Common myeloid progenitor, CD34-positive (primary cell): ENCODE measurements at regions not wholly inside any gene's neighbourhood (a gene's known extent, or its start where the extent isn't known, plus 50 kb on each side); places are given as distances from the start of the nearest gene placed in this dataset.
A peak's percentile ranks its signal among the peaks of the same experiment; 100 is the strongest.

Source experiments
- CTCF ChIA-PET: fragments of 350-600 bp; sonication (Branson Sonifier 250); formaldehyde crosslinking; loops from one replicate; lab custom pipeline; 2021; ENCODE audit warnings: antibody characterized with exemption; lab: Charles Lee
- POLR2A ChIA-PET: fragments of 350-600 bp; sonication (Branson Sonifier 250); formaldehyde crosslinking; loops from one replicate; lab custom pipeline; 2021; ENCODE audit warnings: antibody characterized with exemption; lab: Charles Lee
- DNase-seq, 3 donors: peaks; one replicate each; pipeline versions ENCODE4 v3.0.0 to v3.0.0-alpha.2; 2013
- H3K27ac ChIP-seq, 2 experiments: 1 replicate in 1 of 2; 2 replicates in 1 of 2; pipeline ENCODE4 v1.7.0; 2013; ENCODE audit warnings: inconsistent platforms in 2 of 2, low read length in 2 of 2, mild to moderate bottlenecking in 2 of 2, low read depth in 1 of 2, moderate library complexity in 1 of 2; ENCODE audit not compliant: severe bottlenecking in 2 of 2, insufficient read depth in 1 of 2, poor library complexity in 1 of 2
- H3K27me3 ChIP-seq, 5 experiments: replicated peaks in 2 of 5; 1 replicate in 3 of 5; 2 replicates in 2 of 5; pipeline versions ENCODE4 v1.6.1 to v1.7.0; 2013; ENCODE audit warnings: low read length in 4 of 5, mild to moderate bottlenecking in 2 of 5, moderate library complexity in 2 of 5, inconsistent platforms in 1 of 5; ENCODE audit not compliant: insufficient read depth in 5 of 5, control insufficient read depth in 4 of 5
- H3K36me3 ChIP-seq, 4 experiments: 1 replicate in 2 of 4; 2 replicates in 2 of 4; pipeline versions ENCODE4 v1.6.1 to v1.7.0; 2013; ENCODE audit warnings: low read length in 3 of 4, control low read depth in 1 of 4, mild to moderate bottlenecking in 1 of 4; ENCODE audit not compliant: control insufficient read depth in 4 of 4, insufficient read depth in 4 of 4
- H3K4me1 ChIP-seq, 4 experiments: 1 replicate in 3 of 4; 2 replicates in 1 of 4; pipeline versions ENCODE4 v1.6.1 to v1.7.1; 2013; ENCODE audit warnings: low read length in 3 of 4, mild to moderate bottlenecking in 3 of 4, control low read depth in 1 of 4, inconsistent platforms in 1 of 4, moderate library complexity in 1 of 4; ENCODE audit not compliant: control insufficient read depth in 4 of 4, insufficient read depth in 4 of 4; ENCODE audit errors: control extremely low read depth in 1 of 4
- H3K4me3 ChIP-seq, 7 experiments: 1 replicate in 4 of 7; 2 replicates in 3 of 7; pipeline versions ENCODE4 v1.5.1 to v1.7.0; 2013; ENCODE audit warnings: mild to moderate bottlenecking in 7 of 7, low read length in 6 of 7, moderate library complexity in 6 of 7, inconsistent platforms in 2 of 7, low read depth in 2 of 7, control low read depth in 1 of 7; ENCODE audit not compliant: insufficient read depth in 4 of 7, control insufficient read depth in 1 of 7; ENCODE audit errors: extremely low read depth in 1 of 7
- H3K9me3 ChIP-seq, 5 experiments: 1 replicate in 4 of 5; 2 replicates in 1 of 5; pipeline versions ENCODE4 v1.6.1 to v1.7.1; 2013; ENCODE audit warnings: low read length in 4 of 5, mild to moderate bottlenecking in 2 of 5, inconsistent platforms in 1 of 5, low read depth in 1 of 5, moderate library complexity in 1 of 5; ENCODE audit not compliant: control insufficient read depth in 4 of 5, insufficient read depth in 2 of 5; ENCODE audit errors: control extremely low read depth in 1 of 5
- WGBS: methylation state at CpG from one replicate; pipeline ENCODE4 v1.1.5; 2013; ENCODE audit not compliant: insufficient coverage; 5-methylcytosine and 5-hydroxymethylcytosine counted together

- 90% methylated on average over 5 of the region's 7 CpGs for WGBS
- Histone ChIP-seq H3K4me1 (peaks cover 0 to 9% (median 2%) of the 10 kb centered on the region in 4 experiments), H3K36me3 (no peaks in the 10 kb centered on the region), H3K9me3 (no peaks in the 10 kb centered on the region), H3K27ac (no peak overlapping the region), H3K27me3 (no peaks in the 10 kb centered on the region), H3K4me3 (no peak overlapping the region)
- DNase-seq, result no peak
- POLR2A ChIA-PET, result no interaction called here
- CTCF ChIA-PET, result no interaction called here
Observed at GRCh38 chr18:22734791-22735627, 198.1 kb upstream of the RBBP8 start.

DNA sequence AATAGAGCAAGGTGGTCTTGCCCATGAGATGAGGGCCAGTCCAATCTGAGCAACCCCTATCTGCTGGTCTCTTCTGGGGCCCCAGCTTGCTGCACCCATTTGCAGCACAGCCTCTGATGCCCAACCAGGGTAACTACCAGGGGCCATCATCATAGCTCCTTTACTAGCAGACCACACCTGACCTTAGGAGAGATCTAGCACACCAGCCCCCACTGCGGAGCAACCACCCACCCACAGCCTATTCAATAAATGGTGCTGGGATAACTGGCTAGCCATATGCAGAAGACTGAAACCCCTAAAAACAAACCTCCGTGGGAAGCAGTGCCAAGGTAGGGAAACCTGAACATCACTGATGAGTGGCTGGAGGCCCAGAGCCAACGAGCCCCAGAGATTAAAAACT, 196.1 kb upstream of the RBBP8 start:
- peaks cover 0 to 10% (median under 1%) of the 10 kb centered on the region in 4 experiments for H3K4me1 ChIP-seq
- ChIA-PET CTCF (interaction anchor here (1.0 kb wide), 1 partner anchor 10 kb away, joined by 3 read pairs; no protein-coding TSS in a partner anchor), POLR2A (no interaction called here)
- no peaks in the 10 kb centered on the region for H3K36me3 ChIP-seq
- H3K27ac ChIP-seq, result no peak overlapping the region
- no peak overlapping the region for H3K4me3 ChIP-seq
- H3K9me3 ChIP-seq, result no peaks in the 10 kb centered on the region
- DNase-seq, result no peak
- no peaks in the 10 kb centered on the region for H3K27me3 ChIP-seq
- WGBS, result 94% methylated on average over 2 of the region's 3 CpGs

DNA sequence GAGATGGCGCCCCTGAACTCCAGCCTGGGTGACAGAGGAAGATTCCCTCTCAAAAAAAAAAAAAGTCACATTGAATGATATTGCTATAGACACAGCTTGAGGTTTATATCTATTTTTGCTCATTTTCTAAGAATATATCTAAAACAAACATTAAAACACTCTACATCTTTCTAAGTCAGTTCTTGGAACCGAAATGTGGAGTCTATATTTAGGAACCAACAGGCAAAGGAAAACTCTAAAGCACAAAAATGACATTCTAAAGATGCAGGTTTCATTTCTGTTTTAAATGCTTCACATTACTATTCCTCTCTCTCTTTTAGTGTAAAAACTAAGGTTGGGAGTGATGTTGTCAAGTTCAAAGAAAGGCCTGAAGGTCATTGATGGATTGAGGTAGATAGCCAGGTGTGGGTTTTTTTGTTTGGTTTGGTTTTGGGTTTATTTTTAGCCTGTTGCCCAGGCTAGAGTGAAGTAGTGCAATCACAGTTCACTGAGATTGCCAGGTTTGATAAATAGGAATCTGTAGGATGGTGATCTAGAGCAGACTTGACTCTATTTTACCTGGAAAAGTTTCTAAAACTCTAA, 194.0 kb upstream of the RBBP8 start:
- DNase-seq, result no peak
- no CpG with 5 or more reads among the region's 2 CpGs for WGBS
- no peaks in the 10 kb centered on the region for H3K27me3 ChIP-seq
- no peaks in the 10 kb centered on the region for H3K9me3 ChIP-seq
- H3K36me3 ChIP-seq, result no peaks in the 10 kb centered on the region
- peaks cover 0 to 10% (median under 1%) of the 10 kb centered on the region in 4 experiments for H3K4me1 ChIP-seq
- no peak overlapping the region for H3K4me3 ChIP-seq
- no peak overlapping the region for H3K27ac ChIP-seq
- CTCF ChIA-PET, result no interaction called here
- POLR2A ChIA-PET, result no interaction called here

DNA sequence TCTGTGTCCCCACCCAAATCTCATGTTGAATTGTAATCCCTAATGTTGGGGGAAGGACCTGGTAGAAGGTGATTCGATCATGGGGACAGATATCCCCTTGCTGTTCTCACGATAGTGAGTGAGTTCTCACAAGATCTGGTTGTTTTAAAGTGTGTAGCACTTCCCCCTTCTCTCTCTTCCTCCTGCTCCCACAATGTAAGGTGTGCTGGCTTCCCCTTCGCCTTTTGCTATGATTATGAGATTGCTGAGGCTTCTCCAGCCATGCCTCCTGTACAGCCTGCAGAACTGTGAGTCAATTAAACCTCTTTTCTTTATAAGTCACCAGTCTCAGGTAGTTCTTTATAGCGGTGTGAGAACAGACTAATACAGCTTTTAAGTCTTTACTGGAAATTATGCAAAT, 193.3 kb upstream of the RBBP8 start:
- H3K36me3 ChIP-seq, result no peaks in the 10 kb centered on the region
- ChIA-PET POLR2A (no interaction called here), CTCF (no interaction called here)
- H3K9me3 ChIP-seq, result peaks cover 0 to 2% (median 0%) of the 10 kb centered on the region in 5 experiments
- no peak overlapping the region for H3K27ac ChIP-seq
- WGBS, result no CpG with 5 or more reads among the region's 4 CpGs
- DNase-seq, result peak in 1 of 3 donors; percentile 8
- H3K27me3 ChIP-seq, result no peaks in the 10 kb centered on the region
- H3K4me1 ChIP-seq, result peaks cover 0 to 10% (median under 1%) of the 10 kb centered on the region in 4 experiments
- no peak overlapping the region for H3K4me3 ChIP-seq

DNA sequence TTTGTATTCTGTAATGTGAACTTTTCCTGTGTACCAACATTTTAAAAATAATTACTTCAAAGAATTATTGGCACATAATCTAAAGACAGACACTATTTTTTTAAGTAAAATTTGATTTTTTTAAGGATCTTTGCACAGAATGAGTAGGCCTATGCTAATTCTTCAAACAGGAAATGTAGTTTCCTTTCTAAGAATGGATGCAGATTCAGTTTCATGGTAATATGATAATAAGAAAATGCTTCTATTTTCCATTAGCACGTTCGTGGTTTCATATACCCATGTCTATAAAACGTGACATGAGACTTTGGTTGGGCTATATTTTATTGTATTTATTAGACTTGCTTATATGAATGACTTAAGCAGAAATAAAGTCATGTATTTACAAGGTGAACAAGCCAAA, 191.8 kb upstream of the RBBP8 start:
- CTCF ChIA-PET, result no interaction called here
- POLR2A ChIA-PET, result no interaction called here
- Histone ChIP-seq H3K4me1 (peaks cover 0 to 10% (median under 1%) of the 10 kb centered on the region in 4 experiments), H3K27ac (no peak overlapping the region), H3K9me3 (peaks cover 0 to 2% (median 0%) of the 10 kb centered on the region in 5 experiments), H3K36me3 (no peaks in the 10 kb centered on the region), H3K27me3 (no peaks in the 10 kb centered on the region), H3K4me3 (no peak overlapping the region)
- no CpG with 5 or more reads among the region's 3 CpGs for WGBS
- peak in 1 of 3 donors; percentile 5 for DNase-seq

GRCh38 chr18:22742409-22742808, 190.7 kb upstream of the RBBP8 start:
- DNase-seq, result no peak
- ChIA-PET POLR2A (interaction anchor here (0.6 kb wide), 1 partner anchor 521 kb away, joined by 3 read pairs; no protein-coding TSS in a partner anchor), CTCF (no interaction called here)
- H3K27ac ChIP-seq, result no peak overlapping the region
- peaks cover 0 to 2% (median 0%) of the 10 kb centered on the region in 5 experiments for H3K9me3 ChIP-seq
- no peaks in the 10 kb centered on the region for H3K36me3 ChIP-seq
- no peak overlapping the region for H3K4me3 ChIP-seq
- 90% methylated on average over 2 of the region's 3 CpGs for WGBS
- no peaks in the 10 kb centered on the region for H3K27me3 ChIP-seq
- H3K4me1 ChIP-seq, result peaks cover 0 to 10% (median under 1%) of the 10 kb centered on the region in 4 experiments

GRCh38 chr18:22745966-22746365, 187.2 kb upstream of the RBBP8 start:
- POLR2A ChIA-PET, result no interaction called here
- H3K27me3 ChIP-seq, result no peaks in the 10 kb centered on the region
- H3K36me3 ChIP-seq, result no peaks in the 10 kb centered on the region
- no peak overlapping the region for H3K4me3 ChIP-seq
- CTCF ChIA-PET, result no interaction called here
- no peak for DNase-seq
- H3K9me3 ChIP-seq, result peaks cover 0 to 2% (median 0%) of the 10 kb centered on the region in 5 experiments
- no peak overlapping the region for H3K27ac ChIP-seq
- H3K4me1 ChIP-seq, result peaks cover 0 to 8% (median under 1%) of the 10 kb centered on the region in 4 experiments
- no CpG with 5 or more reads among the region's 1 CpG for WGBS
